GM19463 (cell line): ENCODE measurements at regions not wholly inside any gene's neighbourhood (a gene's known extent, or its start where the extent isn't known, plus 50 kb on each side); places are given as distances from the start of the nearest gene placed in this dataset.

Experiments used
- ATAC-seq: cut with Tn5 transposase; IDR thresholded peaks from one replicate; pipeline ENCODE4 v1.9.1; 2021; ENCODE audit warnings: mild to moderate bottlenecking, moderate library complexity; ENCODE audit not compliant: unreplicated experiment

GRCh38 chr6:76448109-76448508 is 375.6 kb upstream of the IMPG1 start:
- no peak for ATAC-seq

DNA sequence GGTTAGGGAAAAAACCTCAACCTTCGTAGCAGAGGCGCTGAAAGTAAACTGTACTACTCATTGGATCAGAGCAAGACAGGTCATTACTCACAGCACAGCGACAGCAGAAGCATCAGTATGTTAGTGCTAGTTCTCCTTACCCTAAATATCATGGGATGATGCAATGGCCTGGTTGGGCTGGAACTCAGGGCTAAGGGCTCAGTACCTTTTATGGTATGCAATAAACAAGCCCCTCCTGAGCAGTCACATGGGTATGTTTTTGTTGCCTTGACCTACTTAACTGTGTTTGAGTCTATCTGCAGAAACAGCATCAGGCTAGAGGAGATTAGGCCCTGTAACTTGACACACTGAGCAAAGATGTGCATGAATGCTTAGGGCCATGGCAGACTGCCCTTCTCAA is 369.4 kb upstream of the IMPG1 start:
- ATAC-seq: no peak

- ATAC-seq: no peak
These were observed 367.3 kb upstream of the IMPG1 start for GRCh38 chr6:76439811-76440210.

- no peak for ATAC-seq
These were observed 366.3 kb upstream of the IMPG1 start for GRCh38 chr6:76438768-76439167.

DNA sequence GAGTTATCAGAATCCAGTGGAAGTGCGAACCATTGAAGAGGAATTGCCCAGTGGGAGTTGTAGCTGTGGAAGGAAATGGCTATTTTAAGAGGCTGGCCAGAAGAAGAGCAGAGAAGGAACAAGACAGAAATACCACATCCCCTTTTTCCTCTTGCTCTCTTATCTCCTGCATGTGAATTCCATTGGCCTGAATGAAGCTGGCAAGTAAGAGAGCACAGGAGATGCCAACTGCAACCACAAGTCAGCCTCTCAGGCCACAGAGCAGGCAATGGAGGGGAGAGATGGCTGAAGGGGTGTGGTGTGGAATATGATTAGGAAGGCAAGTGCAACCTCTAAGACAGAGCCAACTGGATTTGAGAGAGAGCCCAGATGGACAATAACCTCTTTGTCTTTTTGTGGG is 362.7 kb upstream of the IMPG1 start:
- ATAC-seq: no peak

DNA sequence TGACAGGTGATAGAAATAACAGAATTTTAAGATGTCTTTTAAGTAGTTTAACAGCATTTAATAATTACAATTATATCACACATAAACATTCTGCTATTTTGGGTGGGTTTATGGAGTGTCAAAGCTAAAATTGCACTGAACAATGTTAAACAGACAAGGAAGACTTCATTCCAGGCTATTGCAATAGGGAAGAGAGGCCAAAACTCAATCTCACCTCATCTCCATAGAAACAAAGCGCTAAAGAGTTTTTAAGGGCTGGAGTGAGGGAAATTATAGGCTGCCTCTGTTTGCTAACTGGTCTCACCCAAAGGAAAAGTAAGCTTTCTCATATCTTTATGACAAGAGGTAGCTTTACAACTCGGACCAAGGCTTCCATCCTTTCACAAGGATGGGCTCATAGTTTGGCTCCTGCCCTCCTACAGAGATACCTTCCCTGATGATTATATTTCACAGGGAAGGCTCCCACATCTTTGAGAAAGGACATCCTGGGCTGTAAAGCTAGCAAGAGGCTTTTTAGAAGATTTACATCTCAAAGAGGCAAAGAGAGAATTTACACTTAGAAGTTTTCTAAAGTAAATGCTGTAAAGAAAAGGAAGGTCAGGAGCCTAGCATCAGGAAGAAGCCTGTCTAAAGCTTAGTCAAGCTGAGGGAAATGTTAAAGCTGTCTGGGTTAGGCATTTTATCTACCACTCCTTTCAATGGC is 350.2 kb upstream of the IMPG1 start:
- no peak for ATAC-seq

- ATAC-seq: peak; percentile 75
These were observed 347.6 kb upstream of the IMPG1 start for GRCh38 chr6:76420094-76420493.

DNA sequence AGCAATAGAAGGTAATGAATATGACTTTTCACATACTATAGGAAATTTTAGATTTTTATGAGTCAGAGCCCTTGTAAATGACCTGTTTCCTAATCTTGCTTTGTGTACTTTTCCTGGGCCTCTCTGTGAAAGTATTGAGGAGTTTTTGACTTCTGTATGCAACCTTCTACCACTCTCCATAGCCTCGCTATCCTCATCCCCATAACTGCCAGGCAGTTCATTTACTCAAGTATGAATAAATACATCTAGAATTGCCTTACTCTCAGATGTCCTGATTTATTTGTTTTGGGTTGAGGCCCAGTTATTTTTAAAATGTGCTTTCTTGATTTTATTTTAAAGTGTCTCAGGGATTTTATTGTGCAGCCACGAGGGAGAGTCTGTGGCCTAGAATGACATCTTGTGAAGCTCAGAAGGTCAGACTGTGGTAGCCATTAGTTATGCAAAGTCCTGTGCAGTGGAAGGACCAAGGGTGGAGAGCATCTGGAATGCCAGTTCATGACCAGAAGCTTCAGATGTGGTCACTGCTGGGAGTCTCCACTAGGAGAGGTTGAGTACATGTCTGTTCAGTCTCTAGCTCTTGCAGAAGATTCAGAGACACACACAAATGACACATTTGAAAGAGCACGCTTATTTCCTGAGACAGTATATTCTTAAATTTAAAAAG is 346.2 kb upstream of the IMPG1 start:
- no peak for ATAC-seq

DNA sequence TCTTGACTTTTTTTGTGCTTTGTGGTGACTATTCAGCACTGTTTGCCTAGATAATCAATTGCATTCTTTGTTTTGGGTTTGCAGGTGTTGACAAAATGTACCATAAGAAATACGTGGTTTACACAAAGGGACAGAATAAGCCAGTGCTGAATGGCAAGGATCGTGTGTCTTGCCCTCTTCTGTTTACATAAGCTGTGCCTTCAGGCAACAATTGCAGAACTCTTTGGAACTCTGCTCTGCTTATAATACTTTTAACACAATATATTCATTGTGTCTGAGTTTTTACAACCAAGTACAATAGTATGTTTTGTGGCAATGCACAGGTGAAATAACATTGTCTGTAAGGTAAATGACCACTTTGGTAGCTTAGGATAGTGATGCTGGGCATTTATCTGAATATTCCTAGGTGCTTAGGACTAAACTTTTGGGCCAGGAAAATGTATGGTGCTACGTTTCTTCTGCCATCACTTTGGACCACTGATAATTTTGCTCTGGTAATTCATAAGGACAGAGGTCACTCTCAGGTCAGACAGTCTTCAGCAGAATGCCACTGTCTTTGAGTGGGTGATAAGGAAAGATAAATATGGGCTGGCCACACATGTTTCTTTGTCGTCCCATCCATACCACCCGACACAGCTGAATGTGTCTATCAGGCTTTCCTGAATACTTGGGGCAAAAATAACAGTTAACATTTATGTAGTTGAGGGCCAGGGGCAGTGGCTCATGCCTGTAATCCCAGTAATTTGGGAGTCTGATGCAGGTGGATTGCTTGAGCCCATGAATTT is 344.6 kb upstream of the IMPG1 start:
- ATAC-seq: no peak

DNA sequence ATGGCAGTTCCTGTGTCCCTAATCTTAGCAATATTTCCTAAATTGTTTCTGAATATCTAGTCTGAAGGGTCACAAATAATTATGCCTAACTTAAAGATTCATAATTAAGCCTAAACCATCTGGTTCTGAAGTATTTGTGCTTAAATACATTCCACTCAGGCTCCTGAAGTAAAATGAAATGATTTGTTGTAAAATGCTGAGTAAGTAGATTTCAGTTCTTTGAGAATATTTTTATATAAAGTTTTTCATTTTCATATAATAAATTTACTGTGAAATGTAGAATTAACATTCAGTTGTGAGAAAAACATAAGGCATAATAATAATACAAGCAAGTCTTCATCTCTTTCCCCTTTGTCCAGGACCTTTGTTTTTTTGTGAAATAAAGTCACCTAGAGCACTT is 330.6 kb upstream of the IMPG1 start:
- ATAC-seq: no peak

- ATAC-seq: no peak
These were observed 325.5 kb upstream of the IMPG1 start for GRCh38 chr6:76397966-76398365.

- ATAC-seq: no peak
These were observed 309.7 kb upstream of the IMPG1 start for GRCh38 chr6:76382201-76382600.

GRCh38 chr6:76381612-76382011 is 309.1 kb upstream of the IMPG1 start:
- ATAC-seq: no peak

DNA sequence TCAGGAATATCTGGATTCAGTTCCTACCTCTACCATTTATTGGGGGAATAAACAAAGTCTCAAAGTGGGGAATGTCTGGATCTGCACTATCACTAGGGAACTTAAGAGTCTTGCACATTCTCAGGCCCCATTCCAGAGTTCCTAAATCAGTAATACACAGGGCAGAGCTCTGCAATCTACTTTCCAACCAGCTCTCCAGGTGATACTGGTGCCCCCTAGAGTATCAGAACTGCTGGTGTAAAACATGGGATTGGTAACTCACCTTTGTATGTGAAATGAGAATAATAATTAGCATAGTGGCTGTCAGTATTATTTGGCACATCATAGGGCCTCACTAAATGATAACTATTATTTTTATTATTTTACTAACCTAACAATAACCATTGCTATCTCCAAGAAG is 278.8 kb upstream of the IMPG1 start:
- ATAC-seq: no peak

- ATAC-seq: no peak
These were observed 275.1 kb upstream of the IMPG1 start for GRCh38 chr6:76347539-76347938.

GRCh38 chr6:76342611-76343160 is 270.2 kb upstream of the IMPG1 start:
- no peak for ATAC-seq

- ATAC-seq: no peak
These were observed 257.6 kb upstream of the IMPG1 start for GRCh38 chr6:76330031-76330430.

DNA sequence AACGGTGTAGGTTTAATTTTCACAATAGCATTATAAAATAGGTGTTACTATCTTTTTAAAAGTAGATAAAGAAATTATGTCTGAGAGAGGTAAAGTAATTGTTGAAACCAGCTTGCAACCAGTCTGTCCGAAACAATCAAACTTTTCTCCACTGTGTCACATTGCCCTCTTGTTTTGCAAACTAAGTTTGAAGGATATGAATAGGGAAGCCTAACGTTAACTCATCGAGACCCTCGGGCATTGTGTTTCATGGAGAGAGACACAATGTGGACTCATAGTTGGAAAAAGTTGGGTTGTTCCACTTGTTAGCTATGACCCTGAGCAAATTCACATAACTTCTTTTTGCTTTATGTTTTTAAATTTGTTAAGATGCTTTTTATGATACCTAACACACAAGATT is 254.4 kb upstream of the IMPG1 start:
- no peak for ATAC-seq
